ENCODE measurements at regions not wholly inside any gene's neighbourhood (a gene's known extent, or its start where the extent isn't known, plus 50 kb on each side); places are given as distances from the start of the nearest gene placed in this dataset.

GRCh38 chr14:105883066-105884005, 357.0 kb downstream of the TMEM121 start:
- TF ChIP-seq CTCF (IDR thresholded peaks at IDR 0.05), result no peak
- TF ChIP-seq POLR2AphosphoS5 (IDR thresholded peaks at IDR 0.05), result no peak
- no peak for TF ChIP-seq POLR2A (IDR thresholded peaks at IDR 0.05)
- TF ChIP-seq EP300 (IDR thresholded peaks at IDR 0.05; ENCODE audit: low read depth), result no peak
